Kidney (tissue), 13 donors: ENCODE measurements at regions not wholly inside any gene's neighbourhood (a gene's known extent, or its start where the extent isn't known, plus 50 kb on each side); places are given as distances from the start of the nearest gene placed in this dataset.
A peak's percentile ranks its signal among the peaks of the same experiment; 100 is the strongest.

Source experiments
- DNase-seq, 5 donors: peaks; one replicate each; pipeline ENCODE4 v3.0.0-alpha.2; 2013 to 2020
- FAIRE-seq: peaks from 2 replicates; lab custom pipeline; 2012; peaks lifted over from hg19 to GRCh38; lab: Jason Lieb, UNC
- H3K27ac ChIP-seq, 2 donors: one replicate each; pipeline ENCODE4 v1.7.0; 2013; ENCODE audit warnings: low read depth in 2 of 2, low read length in 2 of 2, inconsistent platforms in 1 of 2
- H3K27me3 ChIP-seq: one replicate; pipeline ENCODE4 v1.7.1; 2013; ENCODE audit warnings: low read length, inconsistent platforms; ENCODE audit not compliant: control insufficient read depth, insufficient read depth
- H3K36me3 ChIP-seq, 3 donors: one replicate each; pipeline versions ENCODE4 v1.7.0 to v1.7.1; 2013; ENCODE audit warnings: low read length in 3 of 3, control low read depth in 1 of 3, inconsistent platforms in 1 of 3; ENCODE audit not compliant: insufficient read depth in 3 of 3, control insufficient read depth in 2 of 3
- H3K4me1 ChIP-seq, 3 donors: one replicate each; pipeline versions ENCODE4 v1.7.0 to v1.7.1; 2013; ENCODE audit warnings: low read length in 3 of 3, inconsistent platforms in 1 of 3, low read depth in 1 of 3; ENCODE audit not compliant: control insufficient read depth in 2 of 3, insufficient read depth in 2 of 3
- H3K4me3 ChIP-seq, 3 donors: one replicate each; pipeline versions ENCODE4 v1.7.0 to v1.8.1; 2013; ENCODE audit warnings: low read length in 3 of 3, control low read depth in 1 of 3, inconsistent platforms in 1 of 3
- H3K9ac ChIP-seq, 3 donors: one replicate each; pipeline versions ENCODE4 v1.7.0 to v1.7.1; 2013; ENCODE audit warnings: low read length in 3 of 3, control low read depth in 1 of 3, inconsistent platforms in 1 of 3
- H3K9me3 ChIP-seq, 3 donors: one replicate each; pipeline versions ENCODE4 v1.7.0 to v1.7.1; 2013; ENCODE audit warnings: low read length in 3 of 3, control low read depth in 1 of 3, inconsistent platforms in 1 of 3; ENCODE audit not compliant: control insufficient read depth in 2 of 3, insufficient read depth in 1 of 3
- CTCF ChIP-seq: IDR thresholded peaks from 3 replicates; pipeline ENCODE4 v1.5.1; 2012; ENCODE audit warnings: mild to moderate bottlenecking, moderate library complexity, borderline replicate concordance; ENCODE audit not compliant: insufficient read depth; ENCODE audit errors: extremely low read depth
- intact Hi-C: fragments of 100-400 bp; cut with DNase I; formaldehyde crosslinking; loops from one replicate; pipeline ENCODE4 v1.11.1; 2022
- donor health status: control.
- donor health status: control.
- donor health status: control.
- donor health status: control.
- donor health status: control.
- donor health status: DM: yes; HTN: yes; CAD: no.
- donor health status: Normal renal cell carcinoma (clear cell type).

- H3K27me3 ChIP-seq, result no peaks in the 10 kb centered on the region
- H3K9ac ChIP-seq, result no peak overlapping the region
- no peak overlapping the region for H3K4me3 ChIP-seq
- FAIRE-seq, result no peak
- TF ChIP-seq CTCF, result no peak
- H3K9me3 ChIP-seq, result no peaks in the 10 kb centered on the region
- intact Hi-C loops, result no loop called here
- H3K4me1 ChIP-seq, result no peaks in the 10 kb centered on the region
- H3K27ac ChIP-seq, result no peak overlapping the region
- H3K36me3 ChIP-seq, result no peaks in the 10 kb centered on the region
- no peak for DNase-seq
Observed at GRCh38 chr13:108037348-108037747, 178.0 kb downstream of the LIG4 start.

GRCh38 chr13:108036411-108036932 is 178.9 kb downstream of the LIG4 start:
- Histone ChIP-seq H3K36me3 (no peaks in the 10 kb centered on the region), H3K27ac (peak overlapping the region in 1 of 2 donors; percentile 26), H3K27me3 (no peaks in the 10 kb centered on the region), H3K4me3 (no peak overlapping the region), H3K9me3 (no peaks in the 10 kb centered on the region), H3K9ac (no peak overlapping the region), H3K4me1 (no peaks in the 10 kb centered on the region)
- peak; percentile 45 for FAIRE-seq
- no peak for TF ChIP-seq CTCF
- intact Hi-C loops, result no loop called here
- peak in 1 of 5 donors; percentile 46 for DNase-seq

- Histone ChIP-seq H3K4me1 (no peaks in the 10 kb centered on the region), H3K4me3 (no peak overlapping the region), H3K27ac (no peak overlapping the region), H3K9ac (no peak overlapping the region), H3K27me3 (no peaks in the 10 kb centered on the region), H3K9me3 (no peaks in the 10 kb centered on the region), H3K36me3 (no peaks in the 10 kb centered on the region)
- peak in 1 of 5 donors; percentile 25 for DNase-seq
- TF ChIP-seq CTCF, result no peak
- FAIRE-seq, result no peak
- intact Hi-C loops, result no loop called here
Observed at GRCh38 chr13:108034909-108035410, 180.4 kb downstream of the LIG4 start.
